ENCODE measurements at regions not wholly inside any gene's neighbourhood (a gene's known extent, or its start where the extent isn't known, plus 50 kb on each side); places are given as distances from the start of the nearest gene placed in this dataset.

DNA sequence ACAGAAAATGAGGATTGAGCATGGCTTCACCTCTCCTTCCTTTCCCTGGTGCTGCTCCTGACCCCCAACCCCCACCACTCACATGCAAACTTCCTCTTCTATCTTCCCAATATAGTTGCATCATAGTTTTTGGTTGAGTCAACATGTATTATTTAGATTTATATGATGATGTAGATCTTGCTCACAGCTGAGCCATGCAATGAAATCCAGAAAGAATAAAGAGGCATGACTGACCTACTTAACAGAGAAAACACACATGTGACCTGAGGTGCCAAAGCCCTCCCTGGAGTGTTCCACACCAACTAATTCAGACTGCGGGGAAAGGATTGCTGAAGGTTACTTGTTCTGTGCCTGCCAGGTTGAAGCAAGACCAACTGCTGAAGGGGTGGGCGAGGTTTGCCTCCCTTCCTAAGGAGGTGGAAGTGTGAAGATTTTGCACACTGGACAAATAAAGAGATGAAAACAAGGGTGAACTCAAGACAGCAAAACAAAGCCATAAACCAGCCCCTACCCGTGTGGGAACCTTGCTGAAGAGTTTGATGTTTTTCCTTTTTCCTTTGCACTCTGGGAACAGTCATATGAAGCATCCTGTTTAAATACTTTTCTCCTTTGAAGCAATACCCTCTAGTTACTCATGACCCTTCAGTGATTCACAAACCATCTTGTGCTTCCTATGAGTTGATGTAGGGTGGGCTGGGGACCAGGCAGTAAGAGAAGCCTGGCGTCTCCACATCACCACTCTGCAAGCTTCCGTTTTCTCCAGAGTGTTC lies 155.2 kb upstream of the UBE2E1 start:
- TF ChIP-seq, protein P1, sequence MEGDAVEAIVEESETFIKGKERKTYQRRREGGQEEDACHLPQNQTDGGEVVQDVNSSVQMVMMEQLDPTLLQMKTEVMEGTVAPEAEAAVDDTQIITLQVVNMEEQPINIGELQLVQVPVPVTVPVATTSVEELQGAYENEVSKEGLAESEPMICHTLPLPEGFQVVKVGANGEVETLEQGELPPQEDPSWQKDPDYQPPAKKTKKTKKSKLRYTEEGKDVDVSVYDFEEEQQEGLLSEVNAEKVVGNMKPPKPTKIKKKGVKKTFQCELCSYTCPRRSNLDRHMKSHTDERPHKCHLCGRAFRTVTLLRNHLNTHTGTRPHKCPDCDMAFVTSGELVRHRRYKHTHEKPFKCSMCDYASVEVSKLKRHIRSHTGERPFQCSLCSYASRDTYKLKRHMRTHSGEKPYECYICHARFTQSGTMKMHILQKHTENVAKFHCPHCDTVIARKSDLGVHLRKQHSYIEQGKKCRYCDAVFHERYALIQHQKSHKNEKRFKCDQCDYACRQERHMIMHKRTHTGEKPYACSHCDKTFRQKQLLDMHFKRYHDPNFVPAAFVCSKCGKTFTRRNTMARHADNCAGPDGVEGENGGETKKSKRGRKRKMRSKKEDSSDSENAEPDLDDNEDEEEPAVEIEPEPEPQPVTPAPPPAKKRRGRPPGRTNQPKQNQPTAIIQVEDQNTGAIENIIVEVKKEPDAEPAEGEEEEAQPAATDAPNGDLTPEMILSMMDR (IDR thresholded peaks at IDR 0.05; ENCODE audit: insufficient read depth, low read length, poor library complexity, severe bottlenecking), result no peak
- no peak for TF ChIP-seq EZH2phosphoT487 (conservative IDR thresholded peaks at IDR 0.05; ENCODE audit: low read length)
